HEK293T (cell line): ENCODE measurements at regions not wholly inside any gene's neighbourhood (a gene's known extent, or its start where the extent isn't known, plus 50 kb on each side); places are given as distances from the start of the nearest gene placed in this dataset.

ENCODE experiments used
- CTCF ChIA-PET: fragments of 350-600 bp; formaldehyde crosslinking; extraction: SDS; loops from one replicate; lab custom pipeline; 2021; ENCODE audit warnings: antibody characterized with exemption, inconsistent platforms; lab: Yijun Ruan, JAX
- POLR2A ChIA-PET: fragments of 350-600 bp; formaldehyde crosslinking; extraction: SDS; loops from one replicate; lab custom pipeline; 2020; ENCODE audit warnings: antibody characterized with exemption, inconsistent platforms; lab: Yijun Ruan, JAX
- DNase-seq: peaks from one replicate; pipeline ENCODE4 v3.0.0; 2012; ENCODE audit warnings: mixed read lengths; ENCODE audit errors: extremely low spot score
- ARNT ChIP-seq: fragments of 450-650 bp; IDR thresholded peaks from 2 replicates; pipeline ENCODE4 v1.6.1; 2017; ENCODE audit warnings: mild to moderate bottlenecking
- BHLHE40 ChIP-seq: fragments of 450-650 bp; IDR thresholded peaks from 2 replicates; pipeline ENCODE4 v1.6.1; 2016; ENCODE audit warnings: mild to moderate bottlenecking, moderate library complexity, borderline replicate concordance
- CTBP1 ChIP-seq: fragments of 450-650 bp; IDR thresholded peaks from 2 replicates; pipeline ENCODE4 v1.6.1; 2016; ENCODE audit warnings: borderline replicate concordance
- ELF4 ChIP-seq: fragments of 450-650 bp; IDR thresholded peaks from 2 replicates; pipeline ENCODE4 v1.6.1; 2017; ENCODE audit warnings: antibody characterized with exemption
- FOXA1 ChIP-seq: fragments of 450-650 bp; IDR thresholded peaks from 2 replicates; pipeline ENCODE4 v1.6.1; 2016; ENCODE audit warnings: mild to moderate bottlenecking
- FOXK2 ChIP-seq: fragments of 450-650 bp; IDR thresholded peaks from 2 replicates; pipeline ENCODE4 v1.6.1; 2016; ENCODE audit warnings: mild to moderate bottlenecking
- FOXM1 ChIP-seq: fragments of 450-650 bp; IDR thresholded peaks from 2 replicates; pipeline ENCODE4 v1.6.1; 2017; ENCODE audit warnings: mild to moderate bottlenecking, borderline replicate concordance
- HDGF ChIP-seq: fragments of 450-650 bp; IDR thresholded peaks from 2 replicates; pipeline ENCODE4 v1.6.1; 2017; ENCODE audit warnings: antibody characterized with exemption, borderline replicate concordance
- L3MBTL2 ChIP-seq: fragments of 450-650 bp; conservative IDR thresholded peaks from 2 replicates; pipeline ENCODE4 v1.6.1; 2016; ENCODE audit warnings: mild to moderate bottlenecking
- LEF1 ChIP-seq: fragments of 450-650 bp; IDR thresholded peaks from 2 replicates; pipeline ENCODE4 v1.6.1; 2017; ENCODE audit warnings: mild to moderate bottlenecking, borderline replicate concordance
- NFRKB ChIP-seq: fragments of 450-650 bp; IDR thresholded peaks from 2 replicates; pipeline ENCODE4 v1.6.1; 2016; ENCODE audit warnings: mild to moderate bottlenecking, moderate library complexity
- PKNOX1 ChIP-seq: fragments of 450-650 bp; IDR thresholded peaks from 2 replicates; pipeline ENCODE4 v1.6.1; 2016
- SP1 ChIP-seq: fragments of 450-650 bp; IDR thresholded peaks from 2 replicates; pipeline ENCODE4 v1.6.1; 2017
- SUZ12 ChIP-seq: fragments of 450-650 bp; IDR thresholded peaks from 2 replicates; pipeline ENCODE4 v1.6.1; 2016; ENCODE audit warnings: mild to moderate bottlenecking
- TARDBP ChIP-seq: fragments of 450-650 bp; IDR thresholded peaks from 2 replicates; pipeline ENCODE4 v1.6.1; 2016
- ZNF384 ChIP-seq: fragments of 450-650 bp; IDR thresholded peaks from 2 replicates; pipeline ENCODE4 v1.6.1; 2016

- CTCF ChIA-PET, result no interaction called here
- POLR2A ChIA-PET, result interaction anchor here (1.1 kb wide), 1 partner anchor 128 kb away, joined by 3 read pairs; the partner anchor contains the start of gene BARX2
- no peak for TF ChIP-seq TARDBP
- no peak for TF ChIP-seq HDGF
- TF ChIP-seq BHLHE40, result no peak
- no peak for TF ChIP-seq ELF4
- no peak for TF ChIP-seq NFRKB
- no peak for TF ChIP-seq FOXK2
- no peak for TF ChIP-seq CTBP1
- no peak for TF ChIP-seq FOXA1
- no peak for TF ChIP-seq FOXM1
- no peak for TF ChIP-seq SUZ12
- no peak for TF ChIP-seq ARNT
- no peak for TF ChIP-seq L3MBTL2
- TF ChIP-seq PKNOX1, result no peak
- TF ChIP-seq LEF1, result no peak
- TF ChIP-seq ZNF384, result no peak
- TF ChIP-seq SP1, result no peak
- DNase-seq, result no peak
These were observed 128.0 kb downstream of the BARX2 start for GRCh38 chr11:129503646-129504045.

GRCh38 chr11:129505266-129505665 is 129.6 kb downstream of the BARX2 start:
- ChIA-PET POLR2A (no interaction called here), CTCF (no interaction called here)
- no peak for DNase-seq
- TF ChIP-seq FOXA1 (no peak), CTBP1 (no peak), ELF4 (no peak), SP1 (no peak), L3MBTL2 (no peak), BHLHE40 (no peak), TARDBP (no peak), ZNF384 (no peak), LEF1 (no peak), NFRKB (no peak), FOXK2 (no peak), FOXM1 (no peak), HDGF (no peak), ARNT (no peak)

- ChIA-PET POLR2A (no interaction called here), CTCF (no interaction called here)
- DNase-seq, result no peak
- no peak for TF ChIP-seq BHLHE40
- TF ChIP-seq ZNF384, result no peak
These were observed 132.5 kb downstream of the BARX2 start for GRCh38 chr11:129508163-129508562.

- TF ChIP-seq CTBP1, result no peak
- TF ChIP-seq ARNT, result no peak
- no peak for TF ChIP-seq L3MBTL2
- TF ChIP-seq FOXK2, result no peak
- TF ChIP-seq ZNF384, result no peak
- TF ChIP-seq FOXM1, result no peak
- TF ChIP-seq SUZ12, result no peak
- TF ChIP-seq NFRKB, result no peak
- TF ChIP-seq BHLHE40, result no peak
- no peak for TF ChIP-seq PKNOX1
- TF ChIP-seq TARDBP, result no peak
- TF ChIP-seq FOXA1, result no peak
- no peak for TF ChIP-seq HDGF
- TF ChIP-seq SP1, result no peak
- no peak for TF ChIP-seq LEF1
- no peak for TF ChIP-seq ELF4
- POLR2A ChIA-PET, result interaction anchor here (0.6 kb wide), 1 partner anchor 160 kb away, joined by 3 read pairs; no protein-coding TSS in a partner anchor
- CTCF ChIA-PET, result interaction anchor here (0.7 kb wide), 1 partner anchor 11 kb away, joined by 3 read pairs; no protein-coding TSS in a partner anchor
- no peak for DNase-seq
These were observed 152.6 kb downstream of the BARX2 start for GRCh38 chr11:129528296-129528695.

- no peak for DNase-seq
- CTCF ChIA-PET, result no interaction called here
- TF ChIP-seq ZNF384, result no peak
- TF ChIP-seq FOXK2, result no peak
- no peak for TF ChIP-seq FOXM1
- no peak for TF ChIP-seq HDGF
- POLR2A ChIA-PET, result no interaction called here
These were observed 154.7 kb downstream of the BARX2 start for GRCh38 chr11:129530154-129530895.

- DNase-seq, result no peak
- POLR2A ChIA-PET, result no interaction called here
- CTCF ChIA-PET, result no interaction called here
- TF ChIP-seq TARDBP, result no peak
- TF ChIP-seq FOXK2, result no peak
- TF ChIP-seq BHLHE40, result no peak
- no peak for TF ChIP-seq SUZ12
- no peak for TF ChIP-seq ZNF384
- TF ChIP-seq HDGF, result no peak
- no peak for TF ChIP-seq SP1
- TF ChIP-seq ELF4, result no peak
These were observed 157.7 kb downstream of the BARX2 start for GRCh38 chr11:129533395-129533794.

GRCh38 chr11:129536338-129536737 is 160.7 kb downstream of the BARX2 start:
- CTCF ChIA-PET, result no interaction called here
- TF ChIP-seq HDGF, result no peak
- TF ChIP-seq PKNOX1, result no peak
- TF ChIP-seq SP1, result no peak
- TF ChIP-seq L3MBTL2, result no peak
- no peak for TF ChIP-seq NFRKB
- TF ChIP-seq LEF1, result no peak
- TF ChIP-seq ARNT, result no peak
- POLR2A ChIA-PET, result no interaction called here
- no peak for DNase-seq
